Astrocyte (in vitro differentiated cells and primary cell): ENCODE measurements at regions not wholly inside any gene's neighbourhood (a gene's known extent, or its start where the extent isn't known, plus 50 kb on each side); places are given as distances from the start of the nearest gene placed in this dataset.

ENCODE experiments used
- CTCF ChIP-seq: IDR thresholded peaks from 2 replicates; pipeline ENCODE4 v1.5.1; 2011; ENCODE audit warnings: low read depth, mild to moderate bottlenecking, inconsistent platforms, low read length, moderate library complexity; ENCODE audit not compliant: insufficient read depth
- EZH2 ChIP-seq: IDR thresholded peaks from 2 replicates; pipeline ENCODE4 v1.6.1; 2012; ENCODE audit warnings: mild to moderate bottlenecking, low read length, inconsistent platforms; ENCODE audit not compliant: insufficient read depth

GRCh38 chr3:44036850-44037249 lies 204.8 kb upstream of the TOPAZ1 start:
- TF ChIP-seq CTCF: no peak
- no peak for TF ChIP-seq EZH2
